Neural progenitor cell (in vitro differentiated cells): ENCODE measurements at regions not wholly inside any gene's neighbourhood (a gene's known extent, or its start where the extent isn't known, plus 50 kb on each side); places are given as distances from the start of the nearest gene placed in this dataset.
A peak's percentile ranks its signal among the peaks of the same experiment; 100 is the strongest.

Experiments used
- DNase-seq: peaks from one replicate; pipeline ENCODE4 v3.0.0-alpha.2; 2016; ENCODE audit warnings: low spot score
- H2AFZ ChIP-seq: fragments of 200-600 bp; sonication (generic); replicated peaks from 2 replicates; pipeline ENCODE4 v1.6.1; 2016; ENCODE audit warnings: antibody characterized with exemption
- H3F3A ChIP-seq: fragments of 200-600 bp; sonication (generic); 2 replicates; pipeline ENCODE4 v1.6.1; 2016; ENCODE audit warnings: antibody characterized with exemption, low read depth
- H3K27ac ChIP-seq: fragments of 200-600 bp; sonication (generic); 2 replicates; pipeline ENCODE4 v1.5.1; 2016; ENCODE audit warnings: mild to moderate bottlenecking
- H3K27me3 ChIP-seq: fragments of 200-600 bp; sonication (generic); 2 replicates; pipeline ENCODE4 v1.6.1; 2016; ENCODE audit warnings: mild to moderate bottlenecking, moderate library complexity
- H3K36me3 ChIP-seq: fragments of 200-600 bp; sonication (generic); 2 replicates; pipeline ENCODE4 v1.5.1; 2016
- H3K4me1 ChIP-seq: fragments of 200-600 bp; sonication (generic); 2 replicates; pipeline ENCODE4 v1.6.1; 2016; ENCODE audit warnings: mixed run types
- H3K4me2 ChIP-seq: fragments of 200-600 bp; sonication (generic); 2 replicates; pipeline ENCODE4 v1.6.1; 2016
- H3K4me3 ChIP-seq: fragments of 200-600 bp; sonication (generic); 2 replicates; pipeline ENCODE4 v1.5.1; 2016
- H3K79me2 ChIP-seq: fragments of 200-600 bp; sonication (generic); 2 replicates; pipeline ENCODE4 v1.6.1; 2016; ENCODE audit warnings: low read depth
- H3K9ac ChIP-seq: fragments of 200-600 bp; sonication (generic); 2 replicates; pipeline ENCODE4 v1.6.1; 2016
- H3K9me3 ChIP-seq: fragments of 200-600 bp; sonication (generic); 2 replicates; pipeline ENCODE4 v1.5.1; 2016; ENCODE audit warnings: low read depth
- H4K20me1 ChIP-seq: fragments of 200-600 bp; sonication (generic); 2 replicates; pipeline ENCODE4 v1.6.1; 2016; ENCODE audit warnings: low read depth
- H3K27ac Mint-ChIP-seq: 3 replicates; pipeline ENCODE4 v1.8.0; 2021; ENCODE audit warnings: mixed read lengths
- H3K27me3 Mint-ChIP-seq: 2 replicates; pipeline ENCODE4 v1.8.0; 2022; ENCODE audit warnings: low read depth, mild to moderate bottlenecking, inconsistent platforms, moderate library complexity, mixed read lengths; ENCODE audit not compliant: insufficient read depth
- H3K36me3 Mint-ChIP-seq: 3 replicates; pipeline ENCODE4 v1.8.0; 2021; ENCODE audit warnings: mixed read lengths
- H3K4me1 Mint-ChIP-seq: 3 replicates; pipeline ENCODE4 v1.8.0; 2021; ENCODE audit warnings: mixed read lengths
- H3K4me3 Mint-ChIP-seq: 3 replicates; pipeline ENCODE4 v1.8.0; 2021; ENCODE audit warnings: mild to moderate bottlenecking, moderate library complexity, mixed read lengths
- H3K9me3 Mint-ChIP-seq: 3 replicates; pipeline ENCODE4 v1.8.0; 2020; ENCODE audit warnings: mixed read lengths
- EZH2 ChIP-seq: fragments of 200-600 bp; sonication (generic); IDR thresholded peaks from 2 replicates; pipeline ENCODE4 v1.6.1; 2017; ENCODE audit warnings: antibody characterized with exemption, mild to moderate bottlenecking, moderate library complexity
- EZH2phosphoT487 ChIP-seq: fragments of 200-600 bp; sonication (generic); IDR thresholded peaks from 2 replicates; pipeline ENCODE4 v1.6.1; 2017; ENCODE audit warnings: antibody characterized with exemption
- TF ChIP-seq, protein P1 (sequence below): fragments of 200-600 bp; sonication (generic); IDR thresholded peaks from 2 replicates; pipeline ENCODE4 v1.5.1; 2017; ENCODE audit warnings: antibody characterized with exemption, mild to moderate bottlenecking

DNA sequence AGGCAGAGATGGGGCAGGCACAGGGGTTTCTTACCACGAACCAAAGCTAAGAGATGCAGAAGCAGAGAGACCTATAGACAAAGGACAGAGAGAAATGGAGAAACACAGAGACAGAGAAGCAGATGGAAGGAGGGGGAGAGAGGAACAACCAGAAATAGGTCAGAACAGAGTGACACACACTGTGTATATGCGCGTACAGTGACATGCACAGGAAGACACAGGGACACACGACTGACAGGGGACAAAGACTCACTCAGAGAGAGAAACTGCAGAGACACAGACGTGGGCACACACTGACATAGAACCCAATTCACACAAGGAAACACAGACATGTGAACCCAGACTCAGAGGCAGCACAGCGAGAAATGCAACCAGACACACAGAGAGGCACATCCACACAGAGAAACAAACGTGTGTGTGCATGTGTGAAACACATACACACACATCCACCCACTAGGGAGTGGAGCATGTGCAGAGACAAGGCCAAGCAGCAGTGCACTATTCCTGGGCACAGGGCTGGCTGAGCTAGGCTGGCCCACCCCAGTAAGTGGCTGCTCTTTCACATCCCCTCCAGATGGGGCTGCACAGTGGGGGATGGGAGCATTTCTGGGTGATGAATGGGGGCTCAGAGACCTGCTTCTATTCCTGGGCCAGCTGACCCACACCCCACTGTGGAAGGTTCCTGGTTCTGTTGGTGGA, 123.4 kb upstream of the CSF3R start:
- no peak overlapping the region for H3K4me2 ChIP-seq
- H2AFZ ChIP-seq, result no peak overlapping the region
- Mint-ChIP-seq H3K9me3 (no peaks in the 10 kb centered on the region), H3K27ac (no peak overlapping the region), H3K36me3 (no peaks in the 10 kb centered on the region), H3K4me1 (no peaks in the 10 kb centered on the region), H3K27me3 (peaks cover 6% of the 10 kb centered on the region), H3K4me3 (no peak overlapping the region)
- no peak for DNase-seq
- no peaks in the 10 kb centered on the region for H3F3A ChIP-seq
- no peaks in the 10 kb centered on the region for H3K36me3 ChIP-seq
- H3K9ac ChIP-seq, result no peak overlapping the region
- H3K79me2 ChIP-seq, result no peaks in the 10 kb centered on the region
- H3K27me3 ChIP-seq, result peaks cover 6% of the 10 kb centered on the region
- no peaks in the 10 kb centered on the region for H3K9me3 ChIP-seq
- no peaks in the 10 kb centered on the region for H4K20me1 ChIP-seq
- peaks cover 11% of the 10 kb centered on the region for H3K4me1 ChIP-seq
- TF ChIP-seq EZH2phosphoT487 (no peak), EZH2 (no peak)
- TF ChIP-seq, protein P1, sequence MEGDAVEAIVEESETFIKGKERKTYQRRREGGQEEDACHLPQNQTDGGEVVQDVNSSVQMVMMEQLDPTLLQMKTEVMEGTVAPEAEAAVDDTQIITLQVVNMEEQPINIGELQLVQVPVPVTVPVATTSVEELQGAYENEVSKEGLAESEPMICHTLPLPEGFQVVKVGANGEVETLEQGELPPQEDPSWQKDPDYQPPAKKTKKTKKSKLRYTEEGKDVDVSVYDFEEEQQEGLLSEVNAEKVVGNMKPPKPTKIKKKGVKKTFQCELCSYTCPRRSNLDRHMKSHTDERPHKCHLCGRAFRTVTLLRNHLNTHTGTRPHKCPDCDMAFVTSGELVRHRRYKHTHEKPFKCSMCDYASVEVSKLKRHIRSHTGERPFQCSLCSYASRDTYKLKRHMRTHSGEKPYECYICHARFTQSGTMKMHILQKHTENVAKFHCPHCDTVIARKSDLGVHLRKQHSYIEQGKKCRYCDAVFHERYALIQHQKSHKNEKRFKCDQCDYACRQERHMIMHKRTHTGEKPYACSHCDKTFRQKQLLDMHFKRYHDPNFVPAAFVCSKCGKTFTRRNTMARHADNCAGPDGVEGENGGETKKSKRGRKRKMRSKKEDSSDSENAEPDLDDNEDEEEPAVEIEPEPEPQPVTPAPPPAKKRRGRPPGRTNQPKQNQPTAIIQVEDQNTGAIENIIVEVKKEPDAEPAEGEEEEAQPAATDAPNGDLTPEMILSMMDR, result no peak
- no peak overlapping the region for H3K27ac ChIP-seq
- no peak overlapping the region for H3K4me3 ChIP-seq

DNA sequence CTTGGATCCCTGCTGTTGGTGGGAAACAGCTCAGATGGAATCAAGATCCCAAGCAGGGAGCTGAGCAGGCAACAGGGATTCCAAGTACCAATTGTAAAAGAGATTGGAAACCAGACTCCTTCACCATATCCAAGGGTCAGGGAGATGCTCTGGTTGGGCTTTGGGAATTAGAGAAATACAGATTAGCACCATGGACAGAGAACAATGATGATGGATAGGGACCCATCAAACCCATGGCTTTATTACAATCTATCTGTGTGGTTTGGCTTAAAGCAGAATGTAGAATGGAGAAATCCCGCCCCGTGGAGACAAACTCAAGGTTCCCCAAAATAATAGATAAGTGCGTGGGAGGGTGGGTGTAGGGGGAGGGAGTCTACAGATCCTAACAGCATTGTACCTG, 120.7 kb upstream of the CSF3R start:
- H2AFZ ChIP-seq, result no peak overlapping the region
- H3K4me3 Mint-ChIP-seq, result no peak overlapping the region
- no peaks in the 10 kb centered on the region for H3K9me3 Mint-ChIP-seq
- H3K27ac Mint-ChIP-seq, result no peak overlapping the region
- H4K20me1 ChIP-seq, result no peaks in the 10 kb centered on the region
- no peak overlapping the region for H3K4me3 ChIP-seq
- no peaks in the 10 kb centered on the region for H3K4me1 Mint-ChIP-seq
- no peaks in the 10 kb centered on the region for H3K9me3 ChIP-seq
- no peak overlapping the region for H3K27ac ChIP-seq
- peaks cover 6% of the 10 kb centered on the region for H3K27me3 Mint-ChIP-seq
- peaks cover 11% of the 10 kb centered on the region for H3K4me1 ChIP-seq
- H3K4me2 ChIP-seq, result no peak overlapping the region
- no peak for TF ChIP-seq EZH2phosphoT487
- TF ChIP-seq, protein P1, result no peak
- no peak for TF ChIP-seq EZH2
- peak; percentile 66 for DNase-seq
- H3K36me3 ChIP-seq, result no peaks in the 10 kb centered on the region
- H3K36me3 Mint-ChIP-seq, result no peaks in the 10 kb centered on the region
- H3F3A ChIP-seq, result no peaks in the 10 kb centered on the region
- no peaks in the 10 kb centered on the region for H3K79me2 ChIP-seq
- H3K27me3 ChIP-seq, result peaks cover 32% of the 10 kb centered on the region
- no peak overlapping the region for H3K9ac ChIP-seq

DNA sequence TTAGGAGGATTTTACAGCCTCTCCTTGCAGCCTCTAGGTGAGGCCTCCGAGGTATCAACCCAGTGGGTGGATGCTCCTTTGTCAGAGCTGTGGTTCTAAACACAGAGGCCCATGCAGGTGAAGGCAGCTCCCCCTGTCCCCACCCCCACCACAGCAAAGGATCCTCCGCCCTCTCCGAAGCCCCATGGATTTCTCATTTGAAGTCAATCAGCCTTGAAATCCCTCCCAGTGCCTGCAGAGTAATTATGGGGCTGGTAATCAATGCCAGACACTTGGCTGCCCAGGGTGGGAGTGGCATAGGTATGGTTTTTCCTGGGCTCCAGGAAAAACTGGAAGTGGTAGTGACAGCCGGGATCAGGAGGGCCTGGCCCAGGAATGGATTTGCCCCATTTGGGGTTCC, 119.5 kb upstream of the CSF3R start:
- H3K9me3 Mint-ChIP-seq, result no peaks in the 10 kb centered on the region
- Histone ChIP-seq H3K4me2 (peak overlapping the region; percentile 0), H3K79me2 (no peaks in the 10 kb centered on the region), H2AFZ (no peak overlapping the region), H3F3A (no peaks in the 10 kb centered on the region), H3K4me1 (peaks cover 11% of the 10 kb centered on the region), H3K27ac (no peak overlapping the region), H4K20me1 (no peaks in the 10 kb centered on the region), H3K9me3 (no peaks in the 10 kb centered on the region), H3K27me3 (peaks cover 37% of the 10 kb centered on the region), H3K36me3 (no peaks in the 10 kb centered on the region), H3K4me3 (no peak overlapping the region), H3K9ac (no peak overlapping the region)
- no peak overlapping the region for H3K4me3 Mint-ChIP-seq
- H3K27me3 Mint-ChIP-seq, result peaks cover 6% of the 10 kb centered on the region
- TF ChIP-seq EZH2 (no peak), EZH2phosphoT487 (peak; percentile 55)
- H3K4me1 Mint-ChIP-seq, result no peaks in the 10 kb centered on the region
- H3K27ac Mint-ChIP-seq, result no peak overlapping the region
- DNase-seq, result peak; percentile 68
- H3K36me3 Mint-ChIP-seq, result no peaks in the 10 kb centered on the region

DNA sequence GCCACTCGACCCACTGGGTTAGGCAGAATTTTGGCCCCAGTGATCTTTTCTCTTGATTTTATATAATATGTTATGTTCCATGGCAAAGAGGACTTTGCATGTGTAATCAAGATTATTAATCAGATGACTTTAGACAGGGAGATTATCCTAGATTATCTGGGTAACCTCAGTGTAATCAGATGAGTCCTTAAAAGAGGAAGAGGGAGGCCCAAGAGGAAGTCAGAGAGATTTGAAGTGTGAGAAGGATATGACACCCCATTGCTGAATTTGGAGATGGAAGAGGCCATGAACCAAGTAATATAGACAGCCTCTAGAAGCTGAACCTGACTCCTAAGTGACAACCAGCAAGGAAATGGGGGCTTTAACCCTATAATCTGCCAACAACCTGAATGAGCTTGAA, 117.1 kb upstream of the CSF3R start:
- Histone ChIP-seq H3K4me3 (no peak overlapping the region), H3K4me1 (peaks cover 15% of the 10 kb centered on the region), H4K20me1 (no peaks in the 10 kb centered on the region), H3F3A (no peaks in the 10 kb centered on the region), H3K27me3 (peaks cover 37% of the 10 kb centered on the region), H3K36me3 (no peaks in the 10 kb centered on the region), H3K9ac (no peak overlapping the region), H3K4me2 (no peak overlapping the region), H3K27ac (no peak overlapping the region), H2AFZ (no peak overlapping the region), H3K79me2 (no peaks in the 10 kb centered on the region), H3K9me3 (no peaks in the 10 kb centered on the region)
- peaks cover 2% of the 10 kb centered on the region for H3K27me3 Mint-ChIP-seq
- TF ChIP-seq EZH2, result no peak
- no peak for TF ChIP-seq EZH2phosphoT487
- TF ChIP-seq, protein P1, result no peak
- H3K4me1 Mint-ChIP-seq, result peaks cover 4% of the 10 kb centered on the region
- DNase-seq, result no peak
- no peak overlapping the region for H3K4me3 Mint-ChIP-seq
- H3K9me3 Mint-ChIP-seq, result no peaks in the 10 kb centered on the region
- no peak overlapping the region for H3K27ac Mint-ChIP-seq
- H3K36me3 Mint-ChIP-seq, result no peaks in the 10 kb centered on the region
